Smooth muscle cell (in vitro differentiated cells): ENCODE measurements at regions not wholly inside any gene's neighbourhood (a gene's known extent, or its start where the extent isn't known, plus 50 kb on each side); places are given as distances from the start of the nearest gene placed in this dataset.

Experiments used
- DNase-seq: peaks from one replicate; lab custom pipeline; 2025; ENCODE audit not compliant: unreplicated experiment; lab: John Stamatoyannopoulos, UW
- H2AFZ ChIP-seq: fragments of 200-600 bp; sonication (generic); 2 replicates; pipeline ENCODE4 v1.6.0; 2016; ENCODE audit warnings: antibody characterized with exemption, low read depth, mild to moderate bottlenecking
- H3F3A ChIP-seq: fragments of 200-600 bp; sonication (generic); 2 replicates; pipeline ENCODE4 v1.6.0; 2017; ENCODE audit warnings: antibody characterized with exemption, low read depth
- H3K27ac ChIP-seq: fragments of 200-600 bp; sonication (generic); 2 replicates; pipeline ENCODE4 v1.5.1; 2016; ENCODE audit warnings: low read depth, mild to moderate bottlenecking
- H3K27me3 ChIP-seq: fragments of 200-600 bp; sonication (generic); 2 replicates; pipeline ENCODE4 v1.6.1; 2016; ENCODE audit warnings: low read depth, mild to moderate bottlenecking
- H3K36me3 ChIP-seq: fragments of 200-600 bp; sonication (generic); 2 replicates; pipeline ENCODE4 v1.5.1; 2016; ENCODE audit warnings: low read depth
- H3K4me1 ChIP-seq: fragments of 200-600 bp; sonication (generic); 2 replicates; pipeline ENCODE4 v1.5.1; 2016; ENCODE audit warnings: low read depth
- H3K4me2 ChIP-seq: fragments of 200-600 bp; sonication (generic); 2 replicates; pipeline ENCODE4 v1.6.0; 2016; ENCODE audit warnings: mild to moderate bottlenecking
- H3K4me3 ChIP-seq: fragments of 200-600 bp; sonication (generic); 2 replicates; pipeline ENCODE4 v1.5.1; 2016; ENCODE audit warnings: mild to moderate bottlenecking
- H3K79me2 ChIP-seq: fragments of 200-600 bp; sonication (generic); 2 replicates; pipeline ENCODE4 v1.6.0; 2016; ENCODE audit warnings: low read depth, mild to moderate bottlenecking
- H3K9ac ChIP-seq: fragments of 200-600 bp; sonication (generic); 2 replicates; pipeline ENCODE4 v1.6.0; 2016; ENCODE audit warnings: low read depth
- H3K9me3 ChIP-seq: fragments of 200-600 bp; sonication (generic); replicated peaks from 2 replicates; pipeline ENCODE4 v1.5.1; 2016; ENCODE audit warnings: low read depth
- H4K20me1 ChIP-seq: fragments of 200-600 bp; sonication (generic); 2 replicates; pipeline ENCODE4 v1.6.0; 2016; ENCODE audit warnings: low read depth
- WGBS: methylation state at CpG from one replicate; pipeline ENCODE4 v1.1.7; 2016; ENCODE audit warnings: low lambda C conversion rate; 5-methylcytosine and 5-hydroxymethylcytosine counted together
- TF ChIP-seq, protein P1 (sequence below): fragments of 200-600 bp; sonication (generic); IDR thresholded peaks from 2 replicates; pipeline ENCODE4 v1.5.1; 2017; ENCODE audit warnings: borderline replicate concordance, mild to moderate bottlenecking, antibody characterized with exemption; ENCODE audit not compliant: insufficient read depth, poor library complexity, severe bottlenecking

DNA sequence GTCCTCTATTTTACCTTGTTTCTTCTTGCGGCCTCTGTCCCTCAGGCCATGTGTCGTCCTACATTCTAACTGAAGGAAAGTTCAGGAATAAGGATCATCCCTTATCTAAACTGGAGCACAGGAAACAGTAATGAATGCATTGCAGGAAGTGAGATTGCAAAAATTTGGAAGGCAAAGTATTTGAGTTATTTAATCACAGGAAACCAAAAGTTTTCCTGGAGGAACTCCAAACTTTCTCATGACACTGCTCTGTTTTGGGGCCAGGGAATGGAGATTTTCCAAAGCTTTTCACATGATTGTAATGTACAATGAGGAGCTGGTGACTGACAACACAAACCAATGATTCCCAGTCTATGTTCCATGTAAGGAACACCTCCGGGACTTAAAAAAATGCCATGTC lies 57.8 kb upstream of the PLSCR4 start:
- TF ChIP-seq, protein P1, sequence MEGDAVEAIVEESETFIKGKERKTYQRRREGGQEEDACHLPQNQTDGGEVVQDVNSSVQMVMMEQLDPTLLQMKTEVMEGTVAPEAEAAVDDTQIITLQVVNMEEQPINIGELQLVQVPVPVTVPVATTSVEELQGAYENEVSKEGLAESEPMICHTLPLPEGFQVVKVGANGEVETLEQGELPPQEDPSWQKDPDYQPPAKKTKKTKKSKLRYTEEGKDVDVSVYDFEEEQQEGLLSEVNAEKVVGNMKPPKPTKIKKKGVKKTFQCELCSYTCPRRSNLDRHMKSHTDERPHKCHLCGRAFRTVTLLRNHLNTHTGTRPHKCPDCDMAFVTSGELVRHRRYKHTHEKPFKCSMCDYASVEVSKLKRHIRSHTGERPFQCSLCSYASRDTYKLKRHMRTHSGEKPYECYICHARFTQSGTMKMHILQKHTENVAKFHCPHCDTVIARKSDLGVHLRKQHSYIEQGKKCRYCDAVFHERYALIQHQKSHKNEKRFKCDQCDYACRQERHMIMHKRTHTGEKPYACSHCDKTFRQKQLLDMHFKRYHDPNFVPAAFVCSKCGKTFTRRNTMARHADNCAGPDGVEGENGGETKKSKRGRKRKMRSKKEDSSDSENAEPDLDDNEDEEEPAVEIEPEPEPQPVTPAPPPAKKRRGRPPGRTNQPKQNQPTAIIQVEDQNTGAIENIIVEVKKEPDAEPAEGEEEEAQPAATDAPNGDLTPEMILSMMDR, result no peak
- no peak for DNase-seq
- Histone ChIP-seq H3K9ac (no peak overlapping the region), H4K20me1 (no peaks in the 10 kb centered on the region), H3K27ac (no peak overlapping the region), H2AFZ (peak overlapping the region; percentile 46), H3K4me1 (no peaks in the 10 kb centered on the region), H3K79me2 (no peaks in the 10 kb centered on the region), H3K4me3 (no peak overlapping the region), H3K36me3 (no peaks in the 10 kb centered on the region), H3F3A (no peaks in the 10 kb centered on the region), H3K4me2 (no peak overlapping the region), H3K27me3 (no peaks in the 10 kb centered on the region), H3K9me3 (no peaks in the 10 kb centered on the region)
- 77% methylated on average over 3 of the region's 3 CpGs for WGBS

DNA sequence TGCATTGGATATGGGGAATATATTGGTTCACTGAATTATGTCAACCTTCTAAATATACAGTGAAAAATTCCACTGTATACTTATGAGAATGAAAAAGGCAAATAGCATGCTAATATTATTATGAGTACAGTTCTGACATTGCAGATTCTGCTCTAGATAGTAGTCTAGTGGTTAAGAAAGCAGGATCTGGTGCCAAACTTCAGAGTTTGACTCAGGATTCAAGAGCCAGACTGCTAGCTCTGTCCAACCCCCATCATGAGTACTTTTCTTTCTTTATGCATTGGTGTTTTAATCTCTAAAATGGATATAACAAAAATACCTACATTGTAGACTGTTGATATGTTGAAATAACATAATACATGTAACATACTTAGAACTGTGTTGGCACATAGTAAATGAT lies 57.3 kb upstream of the PLSCR4 start:
- H3F3A ChIP-seq, result no peaks in the 10 kb centered on the region
- no peaks in the 10 kb centered on the region for H3K79me2 ChIP-seq
- H3K4me2 ChIP-seq, result no peak overlapping the region
- H4K20me1 ChIP-seq, result no peaks in the 10 kb centered on the region
- H3K4me3 ChIP-seq, result no peak overlapping the region
- no peaks in the 10 kb centered on the region for H3K36me3 ChIP-seq
- no peaks in the 10 kb centered on the region for H3K27me3 ChIP-seq
- TF ChIP-seq, protein P1, result no peak
- peak overlapping the region; percentile 46 for H2AFZ ChIP-seq
- no peak overlapping the region for H3K9ac ChIP-seq
- DNase-seq, result no peak
- H3K27ac ChIP-seq, result no peak overlapping the region
- H3K9me3 ChIP-seq, result no peaks in the 10 kb centered on the region
- no peaks in the 10 kb centered on the region for H3K4me1 ChIP-seq

DNA sequence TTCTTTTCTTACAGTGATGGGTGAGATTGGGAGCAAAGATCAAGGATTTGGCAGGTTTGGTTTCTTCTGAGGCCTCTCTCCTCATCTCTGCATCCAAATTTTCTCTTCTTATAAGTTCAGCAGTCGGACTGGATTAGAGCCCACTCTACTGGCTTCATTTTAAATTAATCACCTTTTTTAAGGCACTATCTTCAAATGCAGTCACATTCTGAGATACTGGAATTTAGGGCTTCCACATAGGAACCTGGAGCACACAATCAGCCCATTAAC lies 56.5 kb upstream of the PLSCR4 start:
- H3K36me3 ChIP-seq, result no peaks in the 10 kb centered on the region
- H3K9me3 ChIP-seq, result no peaks in the 10 kb centered on the region
- no peak overlapping the region for H3K27ac ChIP-seq
- H3F3A ChIP-seq, result no peaks in the 10 kb centered on the region
- H4K20me1 ChIP-seq, result no peaks in the 10 kb centered on the region
- H3K9ac ChIP-seq, result no peak overlapping the region
- no peaks in the 10 kb centered on the region for H3K27me3 ChIP-seq
- no peaks in the 10 kb centered on the region for H3K79me2 ChIP-seq
- no peak overlapping the region for H2AFZ ChIP-seq
- no peaks in the 10 kb centered on the region for H3K4me1 ChIP-seq
- TF ChIP-seq, protein P1, result no peak
- no peak for DNase-seq
- 82% methylated on average over 1 of the region's 1 CpG for WGBS
- no peak overlapping the region for H3K4me3 ChIP-seq
- H3K4me2 ChIP-seq, result no peak overlapping the region

DNA sequence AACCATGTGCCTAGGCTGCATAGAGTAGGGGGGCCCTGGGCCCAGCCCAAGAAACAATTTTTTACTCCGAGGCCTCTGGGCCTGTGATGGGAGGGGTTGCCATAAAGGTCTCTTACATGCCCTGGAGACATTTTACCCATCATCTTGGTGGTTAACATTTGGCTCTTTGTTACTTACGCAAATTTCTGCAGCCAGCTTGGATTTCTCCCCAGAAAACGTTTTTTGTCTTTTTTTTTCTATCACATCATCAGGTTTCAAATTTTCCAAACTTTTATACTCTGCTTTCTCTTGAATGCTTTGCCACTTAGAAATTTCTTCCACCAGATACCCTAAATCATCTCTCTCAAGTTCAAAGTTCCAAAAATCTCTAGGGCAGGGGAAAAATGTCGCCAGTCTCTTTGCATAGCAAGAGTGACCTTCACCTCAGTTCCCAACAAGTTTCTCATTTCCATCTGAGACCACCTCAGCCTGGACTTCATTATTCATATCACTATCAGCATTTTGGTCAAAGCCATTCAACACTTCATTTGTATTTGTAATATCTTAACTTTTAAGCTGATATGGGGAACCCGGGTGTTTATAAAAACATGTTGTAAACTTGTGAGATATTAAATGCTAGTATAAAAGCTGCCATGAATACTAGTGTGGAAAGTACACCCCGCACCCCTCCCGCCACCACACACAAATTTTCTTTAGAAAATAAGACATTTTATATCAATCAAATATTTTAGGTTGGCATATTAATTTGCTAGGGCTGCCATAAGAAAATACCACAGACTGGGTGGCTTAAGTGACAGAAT lies 56.0 kb upstream of the PLSCR4 start:
- H3K4me1 ChIP-seq, result no peaks in the 10 kb centered on the region
- H3K4me2 ChIP-seq, result no peak overlapping the region
- no peaks in the 10 kb centered on the region for H3K9me3 ChIP-seq
- H2AFZ ChIP-seq, result no peak overlapping the region
- TF ChIP-seq, protein P1, result no peak
- no peaks in the 10 kb centered on the region for H3F3A ChIP-seq
- 83% methylated on average over 7 of the region's 7 CpGs for WGBS
- H3K9ac ChIP-seq, result no peak overlapping the region
- no peak for DNase-seq
- no peaks in the 10 kb centered on the region for H3K27me3 ChIP-seq
- H3K36me3 ChIP-seq, result no peaks in the 10 kb centered on the region
- H3K79me2 ChIP-seq, result no peaks in the 10 kb centered on the region
- no peaks in the 10 kb centered on the region for H4K20me1 ChIP-seq
- no peak overlapping the region for H3K27ac ChIP-seq
- H3K4me3 ChIP-seq, result no peak overlapping the region
